Endothelial cell of umbilical vein (primary cell): ENCODE measurements at regions not wholly inside any gene's neighbourhood (a gene's known extent, or its start where the extent isn't known, plus 50 kb on each side); places are given as distances from the start of the nearest gene placed in this dataset.
A peak's percentile ranks its signal among the peaks of the same experiment; 100 is the strongest.

ENCODE experiments used
- BruUV-seq: library from RNA; stranded (reverse); fragments of 400-500 nt; replicated peaks from 2 replicates; lab custom pipeline; 2021; lab: Mats Ljungman, UMichigan
- CTCF ChIA-PET: fragments of 300-600, 350-600 bp; sonication (Branson Sonifier 250); formaldehyde crosslinking; loops from one replicate; lab custom pipeline; 2021; ENCODE audit warnings: antibody characterized with exemption, inconsistent platforms; lab: Charles Lee
- POLR2A ChIA-PET: fragments of 300-600, 350-600 bp; sonication (Branson Sonifier 250); formaldehyde crosslinking; loops from one replicate; lab custom pipeline; 2021; ENCODE audit warnings: antibody characterized with exemption, inconsistent platforms; lab: Charles Lee
- DNase-seq: peaks from one replicate; pipeline ENCODE4 v3.0.0-alpha.2; 2011; ENCODE audit warnings: low read depth, low spot score
- FAIRE-seq: peaks from 2 replicates; lab custom pipeline; 2011; peaks lifted over from hg19 to GRCh38; lab: Jason Lieb, UNC
- H2AFZ ChIP-seq: 2 replicates; pipeline ENCODE4 v1.6.0; 2012; ENCODE audit warnings: low read depth, low read length, control low read depth, inconsistent platforms
- H3K27ac ChIP-seq: 2 replicates; pipeline ENCODE4 v1.5.1; 2011; ENCODE audit warnings: low read depth, mild to moderate bottlenecking, control low read depth, low read length, moderate library complexity; ENCODE audit not compliant: insufficient read depth
- H3K27me3 ChIP-seq, 2 experiments: 2 replicates each; pipeline versions ENCODE4 v1.6.0 to v1.6.1; 2011; ENCODE audit warnings: low read length in 2 of 2, mixed read lengths in 1 of 2; ENCODE audit not compliant: control insufficient read depth in 2 of 2, insufficient read depth in 2 of 2
- H3K36me3 ChIP-seq, 2 experiments: 2 replicates in 1 of 2; 3 replicates in 1 of 2; pipeline ENCODE4 v1.5.1; 2011; ENCODE audit warnings: low read length in 2 of 2, mild to moderate bottlenecking in 1 of 2, moderate library complexity in 1 of 2; ENCODE audit not compliant: control insufficient read depth in 2 of 2, insufficient read depth in 2 of 2; ENCODE audit errors: extremely low read depth in 1 of 2
- H3K4me1 ChIP-seq: 3 replicates; pipeline ENCODE4 v1.5.1; 2011; ENCODE audit warnings: mild to moderate bottlenecking, low read length; ENCODE audit not compliant: control insufficient read depth, insufficient read depth; ENCODE audit errors: extremely low read depth
- H3K4me2 ChIP-seq: 2 replicates; pipeline ENCODE4 v1.6.1; 2011; ENCODE audit warnings: low read length, control low read depth, mixed read lengths; ENCODE audit not compliant: insufficient read depth
- H3K4me3 ChIP-seq, 3 experiments: fragments of 200-600 bp in 1 of 3; sonication (generic), shearing (Covaris generic) in 1 of 3; replicated peaks in 1 of 3; 2 replicates each; pipeline ENCODE4 v1.5.1; 2011 to 2016; ENCODE audit warnings: control low read depth in 3 of 3, low read length in 3 of 3, mild to moderate bottlenecking in 2 of 3, inconsistent platforms in 1 of 3, low read depth in 1 of 3, moderate library complexity in 1 of 3; ENCODE audit not compliant: insufficient read depth in 1 of 3
- H3K79me2 ChIP-seq: 2 replicates; pipeline ENCODE4 v1.6.0; 2012; ENCODE audit warnings: low read length, inconsistent platforms; ENCODE audit not compliant: control insufficient read depth, insufficient read depth
- H3K9ac ChIP-seq: replicated peaks from 2 replicates; pipeline ENCODE3; 2011; ENCODE audit warnings: low read length, control low read depth; ENCODE audit not compliant: insufficient read depth; ENCODE audit errors: extremely low read depth
- H3K9me1 ChIP-seq: replicated peaks from 3 replicates; pipeline ENCODE4 v1.6.0; 2011; ENCODE audit warnings: mild to moderate bottlenecking, low read length; ENCODE audit not compliant: control insufficient read depth, insufficient read depth; ENCODE audit errors: extremely low read depth
- H3K9me3 ChIP-seq: replicated peaks from 2 replicates; pipeline ENCODE4 v1.5.1; 2012; ENCODE audit warnings: low read length, inconsistent platforms; ENCODE audit not compliant: control insufficient read depth, insufficient read depth
- H4K20me1 ChIP-seq: replicated peaks from 2 replicates; pipeline ENCODE3; 2011; ENCODE audit warnings: mild to moderate bottlenecking, low read length; ENCODE audit not compliant: control insufficient read depth, insufficient read depth; ENCODE audit errors: extremely low read depth
- EZH2 ChIP-seq: IDR thresholded peaks from 2 replicates; pipeline ENCODE4 v1.6.1; 2012; ENCODE audit warnings: borderline replicate concordance, low read depth, mild to moderate bottlenecking, moderate library complexity, low read length, inconsistent platforms; ENCODE audit not compliant: severe bottlenecking
- FOS ChIP-seq: IDR thresholded peaks from 2 replicates; pipeline ENCODE4 v1.6.1; 2011; ENCODE audit warnings: mild to moderate bottlenecking, low read length, moderate library complexity, borderline replicate concordance; ENCODE audit not compliant: insufficient read depth
- GATA2 ChIP-seq: IDR thresholded peaks from 2 replicates; pipeline ENCODE4 v1.7.0; 2011; ENCODE audit warnings: low read depth, mild to moderate bottlenecking, moderate library complexity, mixed read lengths, low read length; ENCODE audit not compliant: insufficient read length, insufficient read depth
- JUN ChIP-seq: IDR thresholded peaks from 2 replicates; pipeline ENCODE4 v1.6.1; 2011; ENCODE audit warnings: borderline replicate concordance, low read depth; ENCODE audit not compliant: insufficient read length, insufficient read depth
- MYC ChIP-seq: IDR thresholded peaks from one replicate; pipeline ENCODE4 v1.6.1; 2011; ENCODE audit warnings: mild to moderate bottlenecking, low read depth, low read length
- POLR2A ChIP-seq: IDR thresholded peaks from 2 replicates; pipeline ENCODE4 v1.6.1; 2012; ENCODE audit warnings: low read depth, mild to moderate bottlenecking, control low read depth, low read length
- POLR2AphosphoS5 ChIP-seq: IDR thresholded peaks from 2 replicates; pipeline ENCODE4 v1.6.1; 2012; ENCODE audit warnings: low read depth, mild to moderate bottlenecking, control low read depth, low read length, moderate library complexity; ENCODE audit not compliant: insufficient read depth
- dilution Hi-C: fragments of 300-500 bp; cut with MboI; formaldehyde crosslinking; loops from one replicate; pipeline ENCODE4 v1.15.0; 2019; ENCODE audit warnings: low sequenced_read_pairs; ENCODE audit not compliant: extremely low pct_ligation_motif_present
- intact Hi-C: fragments of 100-400 bp; cut with micrococcal nuclease; formaldehyde crosslinking; loops from one replicate; pipeline ENCODE4 v1.10.0; 2022
- TF ChIP-seq, protein P1 (sequence below): IDR thresholded peaks from 2 replicates; pipeline ENCODE4 v1.6.1; 2011; ENCODE audit not compliant: insufficient read depth, insufficient read length
- TF ChIP-seq, protein P2 (sequence below), 2 donors: IDR thresholded peaks; 1 replicate in 1 of 2; 2 replicates in 1 of 2; pipeline ENCODE4 v1.5.1; 2011; ENCODE audit warnings: low read length in 2 of 2, mild to moderate bottlenecking in 2 of 2, moderate library complexity in 2 of 2, control low read depth in 1 of 2, inconsistent platforms in 1 of 2, low read depth in 1 of 2; ENCODE audit not compliant: insufficient read depth in 1 of 2; ENCODE audit errors: extremely low read depth in 1 of 2

DNA sequence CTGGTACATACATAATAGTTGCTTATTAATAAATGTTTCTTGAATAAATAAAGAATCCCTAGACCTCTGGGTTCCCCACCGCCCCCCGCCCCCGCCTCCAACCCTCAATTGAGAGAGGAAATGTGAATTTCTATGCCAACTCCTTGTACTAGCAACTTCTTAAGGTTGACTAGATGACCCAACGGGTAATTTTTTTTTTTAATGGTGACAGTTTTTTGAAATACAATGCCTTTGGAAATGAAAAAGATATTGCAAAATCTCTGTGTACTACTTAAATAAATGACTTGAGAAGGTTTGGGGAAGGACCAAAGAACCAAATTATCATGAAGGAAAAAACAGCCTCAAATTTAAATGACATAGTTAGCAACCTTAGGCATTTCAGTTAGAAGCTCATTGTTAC, 640.3 kb downstream of the TBC1D4 start:
- Histone ChIP-seq H3K9me3 (no peaks in the 10 kb centered on the region), H3K9ac (no peak overlapping the region), H3K4me1 (no peaks in the 10 kb centered on the region), H3K4me3 (no peak overlapping the region), H2AFZ (no peak overlapping the region), H3K27me3 (no peaks in the 10 kb centered on the region), H3K9me1 (no peaks in the 10 kb centered on the region), H3K36me3 (no peaks in the 10 kb centered on the region), H3K27ac (no peak overlapping the region), H3K79me2 (no peaks in the 10 kb centered on the region), H4K20me1 (no peaks in the 10 kb centered on the region), H3K4me2 (no peak overlapping the region)
- FAIRE-seq (peak; percentile 37), DNase-seq (no peak)
- BruUV-seq = no TSS peak
- TF ChIP-seq, protein P1, sequence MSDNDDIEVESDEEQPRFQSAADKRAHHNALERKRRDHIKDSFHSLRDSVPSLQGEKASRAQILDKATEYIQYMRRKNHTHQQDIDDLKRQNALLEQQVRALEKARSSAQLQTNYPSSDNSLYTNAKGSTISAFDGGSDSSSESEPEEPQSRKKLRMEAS = no peak
- TF ChIP-seq, protein P2, sequence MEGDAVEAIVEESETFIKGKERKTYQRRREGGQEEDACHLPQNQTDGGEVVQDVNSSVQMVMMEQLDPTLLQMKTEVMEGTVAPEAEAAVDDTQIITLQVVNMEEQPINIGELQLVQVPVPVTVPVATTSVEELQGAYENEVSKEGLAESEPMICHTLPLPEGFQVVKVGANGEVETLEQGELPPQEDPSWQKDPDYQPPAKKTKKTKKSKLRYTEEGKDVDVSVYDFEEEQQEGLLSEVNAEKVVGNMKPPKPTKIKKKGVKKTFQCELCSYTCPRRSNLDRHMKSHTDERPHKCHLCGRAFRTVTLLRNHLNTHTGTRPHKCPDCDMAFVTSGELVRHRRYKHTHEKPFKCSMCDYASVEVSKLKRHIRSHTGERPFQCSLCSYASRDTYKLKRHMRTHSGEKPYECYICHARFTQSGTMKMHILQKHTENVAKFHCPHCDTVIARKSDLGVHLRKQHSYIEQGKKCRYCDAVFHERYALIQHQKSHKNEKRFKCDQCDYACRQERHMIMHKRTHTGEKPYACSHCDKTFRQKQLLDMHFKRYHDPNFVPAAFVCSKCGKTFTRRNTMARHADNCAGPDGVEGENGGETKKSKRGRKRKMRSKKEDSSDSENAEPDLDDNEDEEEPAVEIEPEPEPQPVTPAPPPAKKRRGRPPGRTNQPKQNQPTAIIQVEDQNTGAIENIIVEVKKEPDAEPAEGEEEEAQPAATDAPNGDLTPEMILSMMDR (IDR thresholded peaks at IDR 0.05; ENCODE audit: extremely low read depth in 1 of 2, insufficient read depth in 1 of 2, low read depth in 1 of 2, low read length in 2 of 2) = no peak
- CTCF ChIA-PET = no interaction called here
- intact Hi-C loops (no loop called here), dilution Hi-C loops (no loop called here)
- POLR2A ChIA-PET = no interaction called here

DNA sequence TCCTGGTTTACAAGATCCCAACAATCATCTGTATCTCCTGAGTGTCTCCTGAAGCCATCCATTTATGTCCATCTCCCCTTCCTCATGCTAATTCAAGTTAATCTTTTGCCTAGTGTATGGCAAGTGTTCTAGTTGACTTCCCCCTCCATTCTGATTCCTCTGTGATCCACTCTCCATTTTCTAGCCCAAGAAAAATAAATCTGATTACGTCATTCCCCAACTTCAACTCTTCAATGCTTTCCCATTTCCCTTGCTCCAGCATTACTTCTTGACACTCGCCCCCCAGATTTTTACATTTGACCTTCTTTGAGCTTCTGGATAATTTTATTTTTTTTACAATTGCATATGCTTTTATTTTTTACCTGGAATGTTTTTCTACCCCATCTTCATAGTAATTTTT, 640.8 kb downstream of the TBC1D4 start:
- no peak overlapping the region for H2AFZ ChIP-seq
- H3K36me3 ChIP-seq = no peaks in the 10 kb centered on the region
- no peak for DNase-seq
- no peaks in the 10 kb centered on the region for H3K9me1 ChIP-seq
- H3K4me3 ChIP-seq = no peak overlapping the region
- CTCF ChIA-PET = no interaction called here
- no peaks in the 10 kb centered on the region for H3K79me2 ChIP-seq
- BruUV-seq = no TSS peak
- H3K27me3 ChIP-seq = no peaks in the 10 kb centered on the region
- TF ChIP-seq POLR2A = no peak
- no peak for TF ChIP-seq JUN
- no peak for TF ChIP-seq POLR2AphosphoS5
- TF ChIP-seq MYC = no peak
- TF ChIP-seq FOS = no peak
- TF ChIP-seq, protein P2 (IDR thresholded peaks at IDR 0.05; ENCODE audit: extremely low read depth in 1 of 2, insufficient read depth in 1 of 2, low read depth in 1 of 2, low read length in 2 of 2) = no peak
- no peak for TF ChIP-seq EZH2
- TF ChIP-seq, protein P1 = no peak
- no peak for TF ChIP-seq GATA2
- H3K4me2 ChIP-seq = no peak overlapping the region
- no peaks in the 10 kb centered on the region for H4K20me1 ChIP-seq
- no peak overlapping the region for H3K9ac ChIP-seq
- H3K27ac ChIP-seq = no peak overlapping the region
- no peaks in the 10 kb centered on the region for H3K4me1 ChIP-seq
- no peaks in the 10 kb centered on the region for H3K9me3 ChIP-seq
- no peak for FAIRE-seq
- POLR2A ChIA-PET = no interaction called here
- intact Hi-C loops (no loop called here), dilution Hi-C loops (no loop called here)
